HG02642 (cell line): ENCODE measurements at regions not wholly inside any gene's neighbourhood (a gene's known extent, or its start where the extent isn't known, plus 50 kb on each side); places are given as distances from the start of the nearest gene placed in this dataset.
"Not testable (repeated sequence)": the region's sequence is repeated elsewhere in the genome, so short reads cannot be mapped to it uniquely, and the experiment has no call there.

Source experiments
- ATAC-seq: cut with Tn5 transposase; IDR thresholded peaks from one replicate; pipeline ENCODE4 v1.9.1; 2021; ENCODE audit warnings: mild to moderate bottlenecking; ENCODE audit not compliant: unreplicated experiment, poor library complexity

- no peak for ATAC-seq
These were observed 443.0 kb downstream of the SIPA1L2 start for GRCh38 chr1:232186931-232187330.

- no peak for ATAC-seq
These were observed 445.1 kb downstream of the SIPA1L2 start for GRCh38 chr1:232184561-232185530.

GRCh38 chr1:232183802-232184201, 446.1 kb downstream of the SIPA1L2 start:
- no peak for ATAC-seq

GRCh38 chr1:232183266-232183800, 446.6 kb downstream of the SIPA1L2 start:
- no peak for ATAC-seq

- ATAC-seq, result no peak
These were observed 447.7 kb downstream of the SIPA1L2 start for GRCh38 chr1:232182236-232182635.

GRCh38 chr1:232180779-232181136, 449.2 kb downstream of the SIPA1L2 start:
- no peak for ATAC-seq

GRCh38 chr1:232179896-232180778, 449.8 kb downstream of the SIPA1L2 start:
- no peak for ATAC-seq

GRCh38 chr1:232178191-232178590, 451.7 kb downstream of the SIPA1L2 start:
- no peak for ATAC-seq

GRCh38 chr1:232177438-232177837, 452.5 kb downstream of the SIPA1L2 start:
- ATAC-seq, result no peak

- no peak for ATAC-seq
These were observed 453.7 kb downstream of the SIPA1L2 start for GRCh38 chr1:232176222-232176621.

GRCh38 chr1:232174306-232174705, 455.6 kb downstream of the SIPA1L2 start:
- ATAC-seq, result no peak

- ATAC-seq, result no peak
These were observed 457.4 kb downstream of the SIPA1L2 start for GRCh38 chr1:232172563-232172962.

GRCh38 chr1:232170909-232171308, 459.0 kb downstream of the SIPA1L2 start:
- no peak for ATAC-seq

GRCh38 chr1:232169436-232169835, 460.5 kb downstream of the SIPA1L2 start:
- no peak for ATAC-seq

GRCh38 chr1:232168508-232168907, 461.4 kb downstream of the SIPA1L2 start:
- ATAC-seq, result no peak

GRCh38 chr1:232166942-232167341, 463.0 kb downstream of the SIPA1L2 start:
- no peak for ATAC-seq

- no peak for ATAC-seq
These were observed 465.6 kb downstream of the SIPA1L2 start for GRCh38 chr1:232164078-232164963.

GRCh38 chr1:232163533-232163932, 466.4 kb downstream of the SIPA1L2 start:
- no peak for ATAC-seq

GRCh38 chr1:232162001-232162400, 467.9 kb downstream of the SIPA1L2 start:
- no peak for ATAC-seq

- ATAC-seq, result not testable (repeated sequence)
These were observed 471.4 kb downstream of the SIPA1L2 start for GRCh38 chr1:232158558-232158957.
